KMS-11 (cell line): ENCODE measurements at regions not wholly inside any gene's neighbourhood (a gene's known extent, or its start where the extent isn't known, plus 50 kb on each side); places are given as distances from the start of the nearest gene placed in this dataset.

Experiments used
- H2AFZ ChIP-seq: fragments of 200-600 bp; sonication (generic); 2 replicates; pipeline ENCODE4 v1.6.1; 2016; ENCODE audit warnings: antibody characterized with exemption, mixed run types, low read depth
- H3K27ac ChIP-seq: fragments of 200-600 bp; sonication (generic); 2 replicates; pipeline ENCODE4 v1.6.1; 2016; ENCODE audit warnings: mild to moderate bottlenecking, mixed run types
- H3K27me3 ChIP-seq: fragments of 200-600 bp; sonication (generic); 2 replicates; pipeline ENCODE4 v1.6.1; 2017; ENCODE audit warnings: mild to moderate bottlenecking, low read depth, mixed run types, moderate library complexity; ENCODE audit not compliant: insufficient read depth
- H3K36me3 ChIP-seq: fragments of 200-600 bp; sonication (generic); 2 replicates; pipeline ENCODE4 v1.6.1; 2017; ENCODE audit warnings: mild to moderate bottlenecking, mixed run types; ENCODE audit not compliant: insufficient read depth
- H3K4me1 ChIP-seq: fragments of 200-600 bp; sonication (generic); 2 replicates; pipeline ENCODE4 v1.6.1; 2016; ENCODE audit warnings: mild to moderate bottlenecking, low read depth, mixed run types; ENCODE audit not compliant: poor library complexity, severe bottlenecking
- H3K4me2 ChIP-seq: fragments of 200-600 bp; sonication (generic); 2 replicates; pipeline ENCODE4 v1.7.0; 2016; ENCODE audit warnings: mild to moderate bottlenecking, mixed run types
- H3K4me3 ChIP-seq: fragments of 200-600 bp; sonication (generic); IDR thresholded peaks from 2 replicates; pipeline ENCODE4 v1.6.1; 2017; ENCODE audit warnings: low read depth, low read length, mixed read lengths; ENCODE audit not compliant: insufficient read depth
- H3K79me2 ChIP-seq: fragments of 200-600 bp; sonication (generic); 2 replicates; pipeline ENCODE4 v1.6.1; 2016; ENCODE audit warnings: low read depth, mixed run types; ENCODE audit not compliant: insufficient read depth
- H3K9ac ChIP-seq: fragments of 200-600 bp; sonication (generic); 2 replicates; pipeline ENCODE4 v1.6.1; 2016; ENCODE audit warnings: mild to moderate bottlenecking, mixed run types
- H4K20me1 ChIP-seq: fragments of 200-600 bp; sonication (generic); 2 replicates; pipeline ENCODE4 v1.6.1; 2016; ENCODE audit warnings: mild to moderate bottlenecking, mixed run types; ENCODE audit not compliant: insufficient read depth
- TF ChIP-seq, protein P1 (sequence below): fragments of 200-600 bp; sonication (generic); conservative IDR thresholded peaks from 2 replicates; pipeline ENCODE4 v1.6.1; 2017; ENCODE audit warnings: low read depth, mild to moderate bottlenecking, antibody characterized with exemption, low read length, moderate library complexity, mixed read lengths

DNA sequence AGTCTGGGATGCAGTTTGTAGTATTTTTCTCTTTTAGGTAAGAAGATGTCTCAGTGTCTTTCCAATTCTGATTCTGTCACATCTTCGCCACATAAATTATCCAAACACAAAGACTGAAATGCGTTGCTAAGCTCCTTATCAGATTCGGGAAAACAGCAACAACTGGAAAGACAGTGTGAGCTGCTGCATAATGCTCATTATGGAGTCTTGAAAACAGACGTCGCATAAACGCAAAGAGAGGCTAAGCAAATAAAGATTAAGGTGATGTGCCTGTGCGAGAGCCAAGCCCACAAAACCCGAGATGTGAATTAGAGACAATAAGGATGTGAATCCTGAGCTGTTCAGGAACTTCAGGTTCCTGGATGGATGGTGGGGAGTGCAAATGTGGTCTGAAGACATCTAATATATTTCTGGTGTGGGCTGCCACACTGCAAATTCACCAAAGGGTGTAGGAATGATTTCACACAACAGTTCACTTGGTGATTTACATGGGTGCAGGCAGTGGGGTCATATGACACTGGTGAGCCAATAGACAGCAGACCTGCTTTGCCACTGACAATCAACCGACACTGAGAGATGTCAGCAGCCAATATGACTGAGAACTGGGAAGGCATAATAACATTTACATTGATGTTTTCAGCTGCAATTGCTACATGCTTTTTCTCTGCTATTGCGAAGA, 195.8 kb downstream of the MTX2 start:
- Histone ChIP-seq H3K4me2 (no peak overlapping the region), H2AFZ (no peak overlapping the region), H3K27ac (no peak overlapping the region), H3K9ac (no peak overlapping the region), H3K27me3 (no peaks in the 10 kb centered on the region), H4K20me1 (no peaks in the 10 kb centered on the region), H3K36me3 (no peaks in the 10 kb centered on the region), H3K4me1 (no peaks in the 10 kb centered on the region), H3K79me2 (no peaks in the 10 kb centered on the region), H3K4me3 (no peak overlapping the region)
- TF ChIP-seq, protein P1, sequence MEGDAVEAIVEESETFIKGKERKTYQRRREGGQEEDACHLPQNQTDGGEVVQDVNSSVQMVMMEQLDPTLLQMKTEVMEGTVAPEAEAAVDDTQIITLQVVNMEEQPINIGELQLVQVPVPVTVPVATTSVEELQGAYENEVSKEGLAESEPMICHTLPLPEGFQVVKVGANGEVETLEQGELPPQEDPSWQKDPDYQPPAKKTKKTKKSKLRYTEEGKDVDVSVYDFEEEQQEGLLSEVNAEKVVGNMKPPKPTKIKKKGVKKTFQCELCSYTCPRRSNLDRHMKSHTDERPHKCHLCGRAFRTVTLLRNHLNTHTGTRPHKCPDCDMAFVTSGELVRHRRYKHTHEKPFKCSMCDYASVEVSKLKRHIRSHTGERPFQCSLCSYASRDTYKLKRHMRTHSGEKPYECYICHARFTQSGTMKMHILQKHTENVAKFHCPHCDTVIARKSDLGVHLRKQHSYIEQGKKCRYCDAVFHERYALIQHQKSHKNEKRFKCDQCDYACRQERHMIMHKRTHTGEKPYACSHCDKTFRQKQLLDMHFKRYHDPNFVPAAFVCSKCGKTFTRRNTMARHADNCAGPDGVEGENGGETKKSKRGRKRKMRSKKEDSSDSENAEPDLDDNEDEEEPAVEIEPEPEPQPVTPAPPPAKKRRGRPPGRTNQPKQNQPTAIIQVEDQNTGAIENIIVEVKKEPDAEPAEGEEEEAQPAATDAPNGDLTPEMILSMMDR: no peak

DNA sequence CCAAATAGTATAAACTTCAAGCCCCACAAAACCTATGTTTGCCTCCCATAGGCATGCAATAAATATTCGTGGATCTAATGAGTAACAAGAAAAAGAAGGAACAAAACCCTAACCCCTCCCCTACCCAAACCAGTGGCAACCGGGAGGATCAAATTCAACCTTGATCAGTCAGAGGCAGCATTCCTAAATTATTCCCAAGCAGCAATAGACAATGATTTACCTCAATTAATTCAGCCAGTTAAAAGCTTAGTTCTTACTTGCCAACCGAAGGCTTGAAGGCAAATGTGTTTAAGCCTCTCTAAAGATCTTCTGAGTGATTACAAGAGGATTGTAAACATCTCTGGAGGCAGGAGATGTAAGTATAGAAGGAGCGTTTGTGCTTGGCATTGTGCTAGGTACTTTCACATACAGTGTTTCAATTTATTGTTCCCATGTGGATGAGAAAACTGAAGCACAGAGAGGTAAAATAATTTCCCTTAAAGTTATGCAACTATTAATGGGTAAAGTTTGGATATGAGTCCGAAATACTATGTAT, 197.7 kb downstream of the MTX2 start:
- no peaks in the 10 kb centered on the region for H4K20me1 ChIP-seq
- no peaks in the 10 kb centered on the region for H3K36me3 ChIP-seq
- TF ChIP-seq, protein P1: no peak
- H3K27me3 ChIP-seq: no peaks in the 10 kb centered on the region
- H3K4me3 ChIP-seq: no peak overlapping the region
- H3K27ac ChIP-seq: no peak overlapping the region
- no peak overlapping the region for H2AFZ ChIP-seq
- H3K4me2 ChIP-seq: no peak overlapping the region
- peaks cover 5% of the 10 kb centered on the region for H3K4me1 ChIP-seq
- no peaks in the 10 kb centered on the region for H3K79me2 ChIP-seq
- H3K9ac ChIP-seq: no peak overlapping the region

DNA sequence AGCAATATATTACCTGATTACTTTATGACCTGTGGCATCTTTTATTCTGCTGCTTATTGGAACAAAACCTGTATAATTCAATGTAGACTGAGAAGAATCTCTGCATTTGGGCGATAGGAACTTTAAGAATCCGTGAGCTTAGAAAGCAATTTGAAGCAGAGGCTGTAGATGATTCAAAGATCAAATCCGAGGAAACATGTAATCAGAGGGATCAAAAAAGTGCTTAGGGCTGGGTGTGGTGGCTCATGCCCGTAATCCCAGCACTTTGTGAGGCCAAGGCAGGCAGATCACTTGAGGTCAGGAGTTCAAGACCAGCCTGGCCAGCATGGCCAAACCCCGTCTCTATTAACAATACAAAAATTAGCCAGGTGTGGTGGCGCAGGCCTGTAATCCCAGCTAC, 198.4 kb downstream of the MTX2 start:
- H3K36me3 ChIP-seq: no peaks in the 10 kb centered on the region
- no peaks in the 10 kb centered on the region for H4K20me1 ChIP-seq
- H3K79me2 ChIP-seq: no peaks in the 10 kb centered on the region
- H3K4me2 ChIP-seq: no peak overlapping the region
- no peak overlapping the region for H2AFZ ChIP-seq
- no peaks in the 10 kb centered on the region for H3K27me3 ChIP-seq
- H3K9ac ChIP-seq: no peak overlapping the region
- H3K4me3 ChIP-seq: no peak overlapping the region
- peaks cover 5% of the 10 kb centered on the region for H3K4me1 ChIP-seq
- H3K27ac ChIP-seq: no peak overlapping the region
- TF ChIP-seq, protein P1: no peak

DNA sequence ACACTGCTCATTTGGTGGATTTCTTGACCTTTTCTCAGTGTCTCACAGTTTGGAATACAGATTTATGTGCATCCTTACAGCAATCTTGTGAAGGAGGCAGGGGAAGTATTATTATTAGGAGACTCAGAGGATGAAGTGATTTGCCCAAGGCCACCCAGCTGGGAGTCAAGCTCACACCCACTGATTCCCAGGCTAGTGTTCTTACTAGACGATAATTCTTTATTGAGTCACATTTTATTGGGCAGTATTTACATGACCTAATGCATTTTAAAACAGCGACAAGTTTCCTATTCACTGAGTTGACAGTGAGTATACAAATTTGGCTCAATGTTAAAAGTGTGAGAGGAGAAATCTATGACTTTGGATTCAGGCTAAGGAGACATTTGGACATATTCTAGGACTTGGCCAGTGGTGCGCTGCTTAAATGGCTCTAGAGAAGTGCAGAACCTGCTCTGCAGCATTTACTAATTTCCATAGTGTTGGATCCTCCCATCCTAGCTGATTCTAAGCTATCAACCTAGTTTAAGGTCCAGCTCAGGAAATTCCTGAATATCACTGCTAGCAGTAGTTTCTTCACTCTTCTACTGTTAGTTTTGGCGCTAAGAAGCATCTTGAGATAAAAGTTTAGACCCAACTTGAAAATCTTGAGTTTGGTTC, 199.3 kb downstream of the MTX2 start:
- H3K79me2 ChIP-seq: no peaks in the 10 kb centered on the region
- no peak overlapping the region for H3K4me2 ChIP-seq
- no peak overlapping the region for H3K9ac ChIP-seq
- no peak overlapping the region for H2AFZ ChIP-seq
- no peaks in the 10 kb centered on the region for H4K20me1 ChIP-seq
- H3K27ac ChIP-seq: no peak overlapping the region
- no peak overlapping the region for H3K4me3 ChIP-seq
- no peaks in the 10 kb centered on the region for H3K27me3 ChIP-seq
- no peaks in the 10 kb centered on the region for H3K36me3 ChIP-seq
- H3K4me1 ChIP-seq: peaks cover 14% of the 10 kb centered on the region
- TF ChIP-seq, protein P1: no peak
